H1 (cell line): ENCODE measurements at regions not wholly inside any gene's neighbourhood (a gene's known extent, or its start where the extent isn't known, plus 50 kb on each side); places are given as distances from the start of the nearest gene placed in this dataset.

Experiments used
- CTCF ChIA-PET: fragments of 300-600 bp; sonication (Branson Sonifier 250); formaldehyde crosslinking; loops from one replicate; lab custom pipeline; 2021; ENCODE audit not compliant: partially characterized antibody; lab: Charles Lee
- POLR2A ChIA-PET: fragments of 300-600 bp; sonication (Branson Sonifier 250); formaldehyde crosslinking; loops from one replicate; lab custom pipeline; 2021; ENCODE audit warnings: inconsistent platforms; ENCODE audit not compliant: partially characterized antibody; lab: Charles Lee
- DNase-seq, 2 experiments: peaks; one replicate each; pipeline versions ENCODE4 v3.0.0 to v3.0.0-alpha.2; 2010 to 2022; ENCODE audit warnings: low spot score in 2 of 2, low read depth in 1 of 2, mixed read lengths in 1 of 2
- FAIRE-seq: peaks from 2 replicates; lab custom pipeline; 2011; peaks lifted over from hg19 to GRCh38; lab: Jason Lieb, UNC
- H2AFZ ChIP-seq: 2 replicates; pipeline ENCODE4 v1.8.1; 2012; ENCODE audit warnings: low read length, inconsistent platforms
- H2AK5ac ChIP-seq: 2 replicates; pipeline ENCODE4 v1.6.1; 2013; ENCODE audit warnings: low read depth, low read length
- H2BK120ac ChIP-seq: replicated peaks from 2 replicates; pipeline ENCODE3; 2013; ENCODE audit warnings: low read depth, low read length, inconsistent platforms
- H2BK12ac ChIP-seq: 2 replicates; pipeline ENCODE4 v1.6.1; 2013; ENCODE audit warnings: low read depth, low read length
- H2BK15ac ChIP-seq: 2 replicates; pipeline ENCODE4 v1.6.1; 2013; ENCODE audit warnings: low read length
- H2BK20ac ChIP-seq: 2 replicates; pipeline ENCODE4 v1.6.1; 2013; ENCODE audit warnings: low read length
- H2BK5ac ChIP-seq: 2 replicates; pipeline ENCODE4 v1.6.1; 2013; ENCODE audit warnings: low read depth, low read length
- H3K14ac ChIP-seq: 2 replicates; pipeline ENCODE4 v1.6.1; 2013; ENCODE audit warnings: inconsistent platforms; ENCODE audit not compliant: insufficient read length
- H3K18ac ChIP-seq: 2 replicates; pipeline ENCODE4 v1.6.1; 2013; ENCODE audit warnings: low read length; ENCODE audit errors: extremely low read depth
- H3K23ac ChIP-seq: 2 replicates; pipeline ENCODE4 v1.6.1; 2013; ENCODE audit warnings: inconsistent platforms; ENCODE audit not compliant: insufficient read length
- H3K23me2 ChIP-seq: 2 replicates; pipeline ENCODE4 v1.6.1; 2013; ENCODE audit warnings: low read depth, low read length
- H3K27ac ChIP-seq: 2 replicates; pipeline ENCODE4 v1.6.1; 2011; ENCODE audit warnings: low read depth, low read length, inconsistent platforms
- H3K27me3 ChIP-seq, 4 experiments: replicated peaks in 1 of 4; 1 replicate in 1 of 4; 2 replicates in 3 of 4; pipeline versions ENCODE4 v1.6.1 to v1.8.1; 2011 to 2013; ENCODE audit warnings: low read length in 3 of 4, mild to moderate bottlenecking in 3 of 4, inconsistent platforms in 2 of 4, mixed read lengths in 2 of 4, moderate library complexity in 1 of 4; ENCODE audit not compliant: control insufficient read depth in 3 of 4, insufficient read depth in 3 of 4; ENCODE audit errors: extremely low read depth in 1 of 4
- H3K36me3 ChIP-seq, 4 experiments: 2 replicates each; pipeline versions ENCODE4 v1.6.1 to v1.8.1; 2011 to 2013; ENCODE audit warnings: mild to moderate bottlenecking in 4 of 4, low read length in 3 of 4, moderate library complexity in 2 of 4, control low read depth in 1 of 4, inconsistent platforms in 1 of 4; ENCODE audit not compliant: insufficient read depth in 4 of 4, control insufficient read depth in 2 of 4
- H3K4ac ChIP-seq: replicated peaks from 2 replicates; pipeline ENCODE3; 2013; ENCODE audit warnings: low read length, low read depth, mixed read lengths, inconsistent platforms; ENCODE audit not compliant: insufficient read length
- H3K4me1 ChIP-seq, 4 experiments: replicated peaks in 1 of 4; 1 replicate in 1 of 4; 2 replicates in 3 of 4; pipeline versions ENCODE4 v1.6.1 to v1.8.1; 2011 to 2013; ENCODE audit warnings: low read length in 3 of 4, inconsistent platforms in 2 of 4, mixed read lengths in 1 of 4; ENCODE audit not compliant: insufficient read depth in 4 of 4, control insufficient read depth in 3 of 4
- H3K4me2 ChIP-seq, 2 experiments: 2 replicates each; pipeline versions ENCODE4 v1.6.1 to v1.8.1; 2011 to 2013; ENCODE audit warnings: low read depth in 2 of 2, low read length in 2 of 2, control low read depth in 1 of 2, inconsistent platforms in 1 of 2, mild to moderate bottlenecking in 1 of 2; ENCODE audit not compliant: insufficient read depth in 1 of 2
- H3K4me3 ChIP-seq, 4 experiments: fragments of 200-600, 300-600 bp in 1 of 4; sonication (generic), shearing (Covaris generic), sonication (Bioruptor Twin) in 1 of 4; 2 replicates each; pipeline versions ENCODE4 v1.5.1 to v1.8.1; 2011 to 2016; ENCODE audit warnings: low read length in 4 of 4, low read depth in 3 of 4, control low read depth in 2 of 4, inconsistent platforms in 2 of 4, mild to moderate bottlenecking in 2 of 4, mixed read lengths in 1 of 4, moderate library complexity in 1 of 4; ENCODE audit not compliant: insufficient read depth in 2 of 4; ENCODE audit errors: extremely low read depth in 1 of 4
- H3K56ac ChIP-seq: replicated peaks from 2 replicates; pipeline ENCODE3; 2013; ENCODE audit warnings: low read depth, mild to moderate bottlenecking, mixed read lengths, low read length, inconsistent platforms; ENCODE audit not compliant: insufficient read length
- H3K79me1 ChIP-seq: 2 replicates; pipeline ENCODE4 v1.6.1; 2013; ENCODE audit warnings: low read depth, low read length, control low read depth
- H3K79me2 ChIP-seq, 2 experiments: 2 replicates each; pipeline versions ENCODE4 v1.6.1 to v1.8.1; 2012 to 2013; ENCODE audit warnings: low read length in 2 of 2, mild to moderate bottlenecking in 2 of 2, inconsistent platforms in 1 of 2; ENCODE audit not compliant: insufficient read depth in 2 of 2, control insufficient read depth in 1 of 2
- H3K9ac ChIP-seq, 4 experiments: replicated peaks in 1 of 4; 1 replicate in 1 of 4; 2 replicates in 3 of 4; pipeline versions ENCODE4 v1.6.1 to v1.8.1; 2011 to 2013; ENCODE audit warnings: low read depth in 3 of 4, low read length in 3 of 4, control low read depth in 2 of 4, mild to moderate bottlenecking in 2 of 4, moderate library complexity in 2 of 4, inconsistent platforms in 1 of 4; ENCODE audit errors: extremely low read depth in 1 of 4
- H3K9me3 ChIP-seq, 2 experiments: 2 replicates each; pipeline versions ENCODE4 v1.6.1 to v1.8.1; 2012 to 2013; ENCODE audit warnings: mild to moderate bottlenecking in 2 of 2, moderate library complexity in 2 of 2, control low read depth in 1 of 2, inconsistent platforms in 1 of 2, low read depth in 1 of 2, low read length in 1 of 2, mixed read lengths in 1 of 2; ENCODE audit not compliant: insufficient read depth in 2 of 2
- H4K20me1 ChIP-seq, 2 experiments: replicated peaks in 1 of 2; 2 replicates each; pipeline versions ENCODE3 to v1.8.1; 2011 to 2013; ENCODE audit warnings: inconsistent platforms in 2 of 2, low read length in 2 of 2, mild to moderate bottlenecking in 1 of 2; ENCODE audit not compliant: insufficient read depth in 2 of 2, control insufficient read depth in 1 of 2
- H4K5ac ChIP-seq: 2 replicates; pipeline ENCODE4 v1.6.1; 2013; ENCODE audit warnings: low read length, low read depth, mixed read lengths, inconsistent platforms; ENCODE audit not compliant: insufficient read length
- H4K8ac ChIP-seq: 2 replicates; pipeline ENCODE4 v1.8.0; 2013; ENCODE audit warnings: mild to moderate bottlenecking, moderate library complexity, low read length, inconsistent platforms; ENCODE audit not compliant: insufficient read depth; ENCODE audit errors: extremely low read depth
- H4K91ac ChIP-seq: replicated peaks from 2 replicates; pipeline ENCODE3; 2013; ENCODE audit warnings: low read length, mixed read lengths, inconsistent platforms; ENCODE audit not compliant: insufficient read length
- CTCF ChIP-seq, 3 experiments: IDR thresholded peaks; 1 replicate in 2 of 3; 2 replicates in 1 of 3; pipeline versions ENCODE4 v1.5.1 to v1.6.1; 2011; ENCODE audit warnings: low read length in 3 of 3, mild to moderate bottlenecking in 3 of 3, inconsistent platforms in 2 of 3, low read depth in 1 of 3, moderate library complexity in 1 of 3; ENCODE audit not compliant: insufficient read depth in 1 of 3; ENCODE audit errors: control extremely low read depth in 1 of 3
- GABPA ChIP-seq: IDR thresholded peaks from 2 replicates; pipeline ENCODE4 v1.6.1; 2011; ENCODE audit warnings: mild to moderate bottlenecking, low read length, moderate library complexity, borderline replicate concordance; ENCODE audit not compliant: insufficient read depth
- HDAC6 ChIP-seq: IDR thresholded peaks from one replicate; pipeline ENCODE4 v1.7.1; 2012; ENCODE audit warnings: low read depth, mild to moderate bottlenecking, inconsistent platforms, low read length, moderate library complexity
- KDM5A ChIP-seq: fragments of 200-600 bp; IDR thresholded peaks from 2 replicates; pipeline ENCODE4 v1.7.1; 2012; ENCODE audit warnings: mild to moderate bottlenecking, low read length, inconsistent platforms, mixed read lengths
- MAFK ChIP-seq: IDR thresholded peaks from 2 replicates; pipeline ENCODE4 v1.6.1; 2012; ENCODE audit warnings: low read depth, mild to moderate bottlenecking, improper control_type of control experiment, low read length
- NANOG ChIP-seq: IDR thresholded peaks from 2 replicates; pipeline ENCODE4 v1.6.1; 2011; ENCODE audit warnings: low read length, low read depth, mild to moderate bottlenecking, inconsistent platforms; ENCODE audit not compliant: insufficient read depth, poor library complexity, severe bottlenecking
- SAP30 ChIP-seq: fragments of 300-600 bp; sonication (generic); IDR thresholded peaks from 2 replicates; pipeline ENCODE4 v1.7.1; 2012; ENCODE audit warnings: low read length, moderate library complexity, mild to moderate bottlenecking, inconsistent platforms; ENCODE audit not compliant: insufficient read depth, insufficient replicate concordance
- SIRT6 ChIP-seq: IDR thresholded peaks from one replicate; pipeline ENCODE4 v1.7.1; 2012; ENCODE audit warnings: low read length, inconsistent platforms
- WGBS, 2 experiments: shearing (Covaris generic) in 1 of 2; methylation state at CpG; one replicate each; pipeline versions ENCODE4 v1.1.6 to v1.1.7; 2013 to 2015; ENCODE audit warnings: low lambda C conversion rate in 2 of 2, mixed read lengths in 2 of 2, inconsistent platforms in 1 of 2, low coverage in 1 of 2, missing lambda C conversion rate in 1 of 2; ENCODE audit not compliant: insufficient replicate concordance in 2 of 2, insufficient coverage in 1 of 2, insufficient read length in 1 of 2; ENCODE audit errors: extremely low coverage in 1 of 2, missing lambda C conversion rate in 1 of 2; 5-methylcytosine and 5-hydroxymethylcytosine counted together
- TF ChIP-seq, protein P1 (sequence below): IDR thresholded peaks from 2 replicates; pipeline ENCODE4 v1.6.1; 2011; ENCODE audit warnings: low read length, improper control_type of control experiment

GRCh38 chrY:19816053-19816823 lies 71.7 kb upstream of the KDM5D start:
- Histone ChIP-seq H3K9ac (no peak overlapping the region), H3K4ac (no peak overlapping the region), H3K56ac (no peak overlapping the region), H3K4me1 (no peaks in the 10 kb centered on the region), H2BK5ac (no peak overlapping the region), H3K23me2 (no peaks in the 10 kb centered on the region), H3K14ac (no peak overlapping the region), H3K4me3 (no peak overlapping the region), H3K4me2 (no peak overlapping the region), H3K36me3 (no peaks in the 10 kb centered on the region), H2AK5ac (no peak overlapping the region), H4K20me1 (no peaks in the 10 kb centered on the region), H2BK20ac (no peak overlapping the region), H4K91ac (no peak overlapping the region), H3K79me2 (no peaks in the 10 kb centered on the region), H3K23ac (no peak overlapping the region), H3K9me3 (peaks cover 6 to 32% of the 10 kb centered on the region in 2 experiments; a peak in 2 of 4 replicates), H3K18ac (no peak overlapping the region), H4K5ac (no peak overlapping the region), H3K27me3 (no peaks in the 10 kb centered on the region), H3K79me1 (no peaks in the 10 kb centered on the region), H3K27ac (no peak overlapping the region), H2BK15ac (no peak overlapping the region), H2BK120ac (no peak overlapping the region), H2AFZ (no peak overlapping the region), H4K8ac (no peak overlapping the region), H2BK12ac (no peak overlapping the region)
- DNase-seq (no peak), FAIRE-seq (no peak)
- ChIA-PET POLR2A (no interaction called here), CTCF (no interaction called here)
- WGBS, 2 experiments: 73% methylated on average over 13 of the region's 18 CpGs; no CpG with 5 or more reads in 1 of the 2 experiments
- no peak for TF ChIP-seq SAP30
- no peak for TF ChIP-seq HDAC6
- no peak for TF ChIP-seq MAFK
- no peak for TF ChIP-seq SIRT6
- no peak for TF ChIP-seq KDM5A
- TF ChIP-seq, protein P1, sequence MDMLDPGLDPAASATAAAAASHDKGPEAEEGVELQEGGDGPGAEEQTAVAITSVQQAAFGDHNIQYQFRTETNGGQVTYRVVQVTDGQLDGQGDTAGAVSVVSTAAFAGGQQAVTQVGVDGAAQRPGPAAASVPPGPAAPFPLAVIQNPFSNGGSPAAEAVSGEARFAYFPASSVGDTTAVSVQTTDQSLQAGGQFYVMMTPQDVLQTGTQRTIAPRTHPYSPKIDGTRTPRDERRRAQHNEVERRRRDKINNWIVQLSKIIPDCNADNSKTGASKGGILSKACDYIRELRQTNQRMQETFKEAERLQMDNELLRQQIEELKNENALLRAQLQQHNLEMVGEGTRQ: no peak
- no peak for TF ChIP-seq CTCF (IDR thresholded peaks at IDR 0.05; ENCODE audit: control extremely low read depth in 1 of 3, insufficient read depth in 1 of 3, low read depth in 1 of 3, low read length in 3 of 3)
- no peak for TF ChIP-seq NANOG
- no peak for TF ChIP-seq GABPA
